ENCODE measurements at regions not wholly inside any gene's neighbourhood (a gene's known extent, or its start where the extent isn't known, plus 50 kb on each side); places are given as distances from the start of the nearest gene placed in this dataset.

DNA sequence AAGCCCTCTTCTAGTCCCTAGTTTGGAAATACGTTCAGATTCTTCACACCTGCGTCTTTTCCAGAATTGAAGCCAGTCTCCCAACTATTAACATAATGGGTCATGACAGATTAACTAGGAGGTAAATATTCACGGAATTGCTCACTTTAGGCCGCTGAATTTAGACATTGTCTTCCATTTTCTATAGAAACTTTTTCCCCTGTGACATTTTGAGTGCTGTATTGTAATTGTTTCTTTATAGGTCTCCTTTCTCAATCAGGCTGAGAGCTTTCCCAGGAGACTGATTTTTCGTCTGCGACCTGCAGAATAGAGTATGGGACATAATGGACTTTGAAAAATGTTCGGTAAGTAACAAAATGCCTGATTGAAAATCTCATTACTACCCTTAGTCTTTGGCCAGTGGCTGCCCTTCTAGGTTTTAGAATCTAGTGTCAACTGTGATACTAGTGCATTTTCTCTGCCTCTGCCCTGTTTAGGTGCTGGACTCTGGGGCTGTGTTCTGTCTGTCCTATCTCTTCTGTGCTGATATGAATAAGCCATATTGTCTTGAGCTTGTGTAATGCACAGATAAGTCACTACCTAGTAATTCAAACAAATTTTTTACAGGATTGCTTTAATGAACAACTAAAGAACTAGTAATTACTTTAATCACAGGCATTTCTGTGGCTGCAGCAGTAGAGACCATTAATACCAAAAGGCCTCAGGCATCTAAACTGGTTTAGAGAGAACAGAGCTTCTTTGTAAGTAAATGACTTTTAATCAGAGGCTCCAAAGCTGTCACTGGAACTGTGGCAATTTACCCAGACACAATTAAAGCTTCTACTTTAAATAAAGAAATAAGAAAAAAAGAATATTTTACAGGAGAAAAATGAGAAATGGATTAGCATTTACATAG is 122.4 kb upstream of the FREM2 start:
- intact Hi-C loops (cut with micrococcal nuclease) = no loop called here
- no peaks in the 10 kb centered on the region for H3K4me1 ChIP-seq (ENCODE audit: control insufficient read depth in 1 of 2, insufficient read depth in 2 of 2, low read length in 2 of 2)
- H3K4me2 ChIP-seq (ENCODE audit: low read length) = no peak overlapping the region
- no peaks in the 10 kb centered on the region for H3K9me2 ChIP-seq (ENCODE audit: insufficient read depth)
- no peak overlapping the region for H2AFZ ChIP-seq (ENCODE audit: low read depth, low read length, poor library complexity, severe bottlenecking)
- H3K4me3 ChIP-seq (replicated peaks in 1 of 2; ENCODE audit: low read depth in 1 of 2, low read length in 2 of 2) = no peak overlapping the region
- ChIA-PET RAD21 (ENCODE audit: low non-redundant PET in 1 of 2, low total read pairs in 2 of 2, uncharacterized antibody in 2 of 2, unreplicated experiment in 2 of 2) (no interaction called here), POLR2A (no interaction called here), CTCF (no interaction called here)
- H3K27ac ChIP-seq (ENCODE audit: low read depth, low read length) = no peak overlapping the region
- H3K9ac ChIP-seq (ENCODE audit: low read length) = no peak overlapping the region
- TF ChIP-seq ELF1 (IDR thresholded peaks at IDR 0.05; ENCODE audit: borderline replicate concordance, low read depth) (no peak), POLR2AphosphoS5 (IDR thresholded peaks at IDR 0.05; ENCODE audit: low read depth, low read length) (no peak)
- H3K9me3 ChIP-seq (ENCODE audit: control insufficient read depth in 1 of 2, insufficient read depth in 1 of 2, low read depth in 1 of 2, low read length in 2 of 2) = peaks cover 0 to 21% of the 10 kb centered on the region in 2 experiments; a peak in 2 of 4 replicates
- no peaks in the 10 kb centered on the region for H3K36me3 ChIP-seq (ENCODE audit: control insufficient read depth in 1 of 2, insufficient read depth in 2 of 2, low read length in 2 of 2)
- H3K79me2 ChIP-seq (ENCODE audit: insufficient read depth, low read length) = no peaks in the 10 kb centered on the region
- H4K20me1 ChIP-seq (ENCODE audit: insufficient read depth) = no peaks in the 10 kb centered on the region
- BruUV-seq (replicated peaks) = no TSS peak
- no peaks in the 10 kb centered on the region for H3K27me3 ChIP-seq (ENCODE audit: insufficient read depth, low read length)
- DNase-seq (ENCODE audit: low read depth, low spot score) = no peak
- ATAC-seq = no peak

GRCh38 chr13:38566023-38566422 is 120.9 kb upstream of the FREM2 start:
- ChIA-PET CTCF (no interaction called here), POLR2A (no interaction called here), RAD21 (ENCODE audit: low non-redundant PET in 1 of 2, low total read pairs in 2 of 2, uncharacterized antibody in 2 of 2, unreplicated experiment in 2 of 2) (no interaction called here)
- no TSS peak for BruUV-seq (replicated peaks)
- DNase-seq (ENCODE audit: low read depth, low spot score) = no peak
- Histone ChIP-seq H4K20me1 (ENCODE audit: insufficient read depth) (no peaks in the 10 kb centered on the region), H2AFZ (ENCODE audit: low read depth, low read length, poor library complexity, severe bottlenecking) (no peak overlapping the region), H3K9ac (ENCODE audit: low read length) (no peak overlapping the region), H3K79me2 (ENCODE audit: insufficient read depth, low read length) (no peaks in the 10 kb centered on the region), H3K27me3 (ENCODE audit: insufficient read depth, low read length) (no peaks in the 10 kb centered on the region), H3K4me1 (ENCODE audit: control insufficient read depth in 1 of 2, insufficient read depth in 2 of 2, low read length in 2 of 2) (no peaks in the 10 kb centered on the region), H3K9me2 (ENCODE audit: insufficient read depth) (no peaks in the 10 kb centered on the region), H3K9me3 (ENCODE audit: control insufficient read depth in 1 of 2, insufficient read depth in 1 of 2, low read depth in 1 of 2, low read length in 2 of 2) (peaks cover 0 to 18% of the 10 kb centered on the region in 2 experiments; a peak in 2 of 4 replicates), H3K36me3 (ENCODE audit: control insufficient read depth in 1 of 2, insufficient read depth in 2 of 2, low read length in 2 of 2) (no peaks in the 10 kb centered on the region), H3K27ac (ENCODE audit: low read depth, low read length) (no peak overlapping the region), H3K4me3 (replicated peaks in 1 of 2; ENCODE audit: low read depth in 1 of 2, low read length in 2 of 2) (no peak overlapping the region), H3K4me2 (ENCODE audit: low read length) (no peak overlapping the region)
- ATAC-seq = no peak
- intact Hi-C loops (cut with micrococcal nuclease) = no loop called here
- TF ChIP-seq FOSL1 (IDR thresholded peaks at IDR 0.05; ENCODE audit: low read depth) (no peak), CBX3 (IDR thresholded peaks at IDR 0.05; ENCODE audit: low read depth) (no peak), YY1 (IDR thresholded peaks at IDR 0.05; ENCODE audit: extremely low read depth, insufficient replicate concordance, low read depth, low read length) (no peak), SP1 (IDR thresholded peaks at IDR 0.05; ENCODE audit: low read depth) (no peak), EZH2phosphoT487 (IDR thresholded peaks at IDR 0.05; ENCODE audit: borderline replicate concordance) (no peak), SRF (IDR thresholded peaks at IDR 0.05; ENCODE audit: low read depth) (no peak), SIN3A (IDR thresholded peaks at IDR 0.05; ENCODE audit: low read depth) (no peak), ZNF274 (IDR thresholded peaks at IDR 0.05; ENCODE audit: low read depth, low read length) (no peak), ELF1 (IDR thresholded peaks at IDR 0.05; ENCODE audit: borderline replicate concordance, low read depth) (no peak), TCF7L2 (IDR thresholded peaks at IDR 0.05; ENCODE audit: borderline replicate concordance, extremely low read depth, insufficient read depth, insufficient read length) (no peak)
- TF ChIP-seq, protein P1, sequence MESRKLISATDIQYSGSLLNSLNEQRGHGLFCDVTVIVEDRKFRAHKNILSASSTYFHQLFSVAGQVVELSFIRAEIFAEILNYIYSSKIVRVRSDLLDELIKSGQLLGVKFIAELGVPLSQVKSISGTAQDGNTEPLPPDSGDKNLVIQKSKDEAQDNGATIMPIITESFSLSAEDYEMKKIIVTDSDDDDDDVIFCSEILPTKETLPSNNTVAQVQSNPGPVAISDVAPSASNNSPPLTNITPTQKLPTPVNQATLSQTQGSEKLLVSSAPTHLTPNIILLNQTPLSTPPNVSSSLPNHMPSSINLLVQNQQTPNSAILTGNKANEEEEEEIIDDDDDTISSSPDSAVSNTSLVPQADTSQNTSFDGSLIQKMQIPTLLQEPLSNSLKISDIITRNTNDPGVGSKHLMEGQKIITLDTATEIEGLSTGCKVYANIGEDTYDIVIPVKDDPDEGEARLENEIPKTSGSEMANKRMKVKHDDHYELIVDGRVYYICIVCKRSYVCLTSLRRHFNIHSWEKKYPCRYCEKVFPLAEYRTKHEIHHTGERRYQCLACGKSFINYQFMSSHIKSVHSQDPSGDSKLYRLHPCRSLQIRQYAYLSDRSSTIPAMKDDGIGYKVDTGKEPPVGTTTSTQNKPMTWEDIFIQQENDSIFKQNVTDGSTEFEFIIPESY (IDR thresholded peaks at IDR 0.05; ENCODE audit: extremely low read depth, insufficient replicate concordance, low read length) = no peak
- TF ChIP-seq, protein P2, sequence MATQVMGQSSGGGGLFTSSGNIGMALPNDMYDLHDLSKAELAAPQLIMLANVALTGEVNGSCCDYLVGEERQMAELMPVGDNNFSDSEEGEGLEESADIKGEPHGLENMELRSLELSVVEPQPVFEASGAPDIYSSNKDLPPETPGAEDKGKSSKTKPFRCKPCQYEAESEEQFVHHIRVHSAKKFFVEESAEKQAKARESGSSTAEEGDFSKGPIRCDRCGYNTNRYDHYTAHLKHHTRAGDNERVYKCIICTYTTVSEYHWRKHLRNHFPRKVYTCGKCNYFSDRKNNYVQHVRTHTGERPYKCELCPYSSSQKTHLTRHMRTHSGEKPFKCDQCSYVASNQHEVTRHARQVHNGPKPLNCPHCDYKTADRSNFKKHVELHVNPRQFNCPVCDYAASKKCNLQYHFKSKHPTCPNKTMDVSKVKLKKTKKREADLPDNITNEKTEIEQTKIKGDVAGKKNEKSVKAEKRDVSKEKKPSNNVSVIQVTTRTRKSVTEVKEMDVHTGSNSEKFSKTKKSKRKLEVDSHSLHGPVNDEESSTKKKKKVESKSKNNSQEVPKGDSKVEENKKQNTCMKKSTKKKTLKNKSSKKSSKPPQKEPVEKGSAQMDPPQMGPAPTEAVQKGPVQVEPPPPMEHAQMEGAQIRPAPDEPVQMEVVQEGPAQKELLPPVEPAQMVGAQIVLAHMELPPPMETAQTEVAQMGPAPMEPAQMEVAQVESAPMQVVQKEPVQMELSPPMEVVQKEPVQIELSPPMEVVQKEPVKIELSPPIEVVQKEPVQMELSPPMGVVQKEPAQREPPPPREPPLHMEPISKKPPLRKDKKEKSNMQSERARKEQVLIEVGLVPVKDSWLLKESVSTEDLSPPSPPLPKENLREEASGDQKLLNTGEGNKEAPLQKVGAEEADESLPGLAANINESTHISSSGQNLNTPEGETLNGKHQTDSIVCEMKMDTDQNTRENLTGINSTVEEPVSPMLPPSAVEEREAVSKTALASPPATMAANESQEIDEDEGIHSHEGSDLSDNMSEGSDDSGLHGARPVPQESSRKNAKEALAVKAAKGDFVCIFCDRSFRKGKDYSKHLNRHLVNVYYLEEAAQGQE (IDR thresholded peaks at IDR 0.05; ENCODE audit: low read depth) = no peak
- TF ChIP-seq, protein P3, sequence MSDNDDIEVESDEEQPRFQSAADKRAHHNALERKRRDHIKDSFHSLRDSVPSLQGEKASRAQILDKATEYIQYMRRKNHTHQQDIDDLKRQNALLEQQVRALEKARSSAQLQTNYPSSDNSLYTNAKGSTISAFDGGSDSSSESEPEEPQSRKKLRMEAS (IDR thresholded peaks at IDR 0.05) = no peak

Measured in HCT116 (cell line).